ENCODE measurements at regions not wholly inside any gene's neighbourhood (a gene's known extent, or its start where the extent isn't known, plus 50 kb on each side); places are given as distances from the start of the nearest gene placed in this dataset.

- no peak overlapping the region for H2AFZ ChIP-seq
- no peak overlapping the region for H3K4me2 ChIP-seq
- H3K9me2 ChIP-seq (ENCODE audit: insufficient read depth): no peaks in the 10 kb centered on the region
- H3K36me3 ChIP-seq (ENCODE audit: low read depth): no peaks in the 10 kb centered on the region
- no peak overlapping the region for H3K4me3 ChIP-seq
- TF ChIP-seq EZH2 (IDR thresholded peaks at IDR 0.05; ENCODE audit: low read depth) (no peak), CTCF (conservative IDR thresholded peaks at IDR 0.05) (no peak)
- DNase-seq: no peak
- H3K79me2 ChIP-seq (ENCODE audit: low read depth): no peaks in the 10 kb centered on the region
- H3K27ac ChIP-seq: no peak overlapping the region
- H3K9me3 ChIP-seq (ENCODE audit: insufficient read depth, low read depth): no peaks in the 10 kb centered on the region
- peaks cover 91% of the 10 kb centered on the region for H3K27me3 ChIP-seq (ENCODE audit: insufficient read depth, low read depth)
- POLR2A ChIA-PET (ENCODE audit: unreplicated experiment): no interaction called here
- H3K4me1 ChIP-seq (replicated peaks; ENCODE audit: insufficient read depth): no peaks in the 10 kb centered on the region
- no peaks in the 10 kb centered on the region for H3F3A ChIP-seq (ENCODE audit: insufficient read depth, low read depth)
- intact Hi-C loops (cut with micrococcal nuclease; ENCODE audit: unreplicated experiment): no loop called here
- no peaks in the 10 kb centered on the region; the same call in 1 of the 2 replicates for H4K20me1 ChIP-seq (ENCODE audit: insufficient read depth)
- no TSS peak for BruUV-seq (replicated peaks)
- CTCF ChIA-PET: no interaction called here
Observed at GRCh38 chr5:2917524-2917923, 166.0 kb upstream of the IRX2 start.

GRCh38 chr5:2917093-2917492 is 165.6 kb upstream of the IRX2 start:
- no peaks in the 10 kb centered on the region for H3K9me2 ChIP-seq (ENCODE audit: insufficient read depth)
- no peaks in the 10 kb centered on the region for H3K36me3 ChIP-seq (ENCODE audit: low read depth)
- H3F3A ChIP-seq (ENCODE audit: insufficient read depth, low read depth): no peaks in the 10 kb centered on the region
- ChIA-PET POLR2A (ENCODE audit: unreplicated experiment) (no interaction called here), CTCF (no interaction called here)
- H3K9me3 ChIP-seq (ENCODE audit: insufficient read depth, low read depth): no peaks in the 10 kb centered on the region
- DNase-seq: no peak
- H2AFZ ChIP-seq: no peak overlapping the region
- no peak overlapping the region for H3K27ac ChIP-seq
- no peak overlapping the region for H3K4me2 ChIP-seq
- no peaks in the 10 kb centered on the region; the same call in 1 of the 2 replicates for H4K20me1 ChIP-seq (ENCODE audit: insufficient read depth)
- no peak for TF ChIP-seq EZH2 (IDR thresholded peaks at IDR 0.05; ENCODE audit: low read depth)
- TF ChIP-seq CTCF (conservative IDR thresholded peaks at IDR 0.05): no peak
- H3K27me3 ChIP-seq (ENCODE audit: insufficient read depth, low read depth): peaks cover 92% of the 10 kb centered on the region
- intact Hi-C loops (cut with micrococcal nuclease; ENCODE audit: unreplicated experiment): no loop called here
- H3K4me1 ChIP-seq (replicated peaks; ENCODE audit: insufficient read depth): no peaks in the 10 kb centered on the region
- no peaks in the 10 kb centered on the region for H3K79me2 ChIP-seq (ENCODE audit: low read depth)
- H3K4me3 ChIP-seq: no peak overlapping the region
- no TSS peak for BruUV-seq (replicated peaks)

GRCh38 chr5:2916076-2916682 is 164.7 kb upstream of the IRX2 start:
- BruUV-seq (replicated peaks): no TSS peak
- no peak overlapping the region for H3K27ac ChIP-seq

More at GRCh38 chr5:2916076-2916682, 164.7 kb upstream of the IRX2 start:
- ChIA-PET CTCF (no interaction called here), POLR2A (ENCODE audit: unreplicated experiment) (no interaction called here)
- Histone ChIP-seq H3K4me1 (replicated peaks; ENCODE audit: insufficient read depth) (no peaks in the 10 kb centered on the region), H3K4me2 (no peak overlapping the region), H3K79me2 (ENCODE audit: low read depth) (no peaks in the 10 kb centered on the region), H3K9me2 (ENCODE audit: insufficient read depth) (0 out of 2 replicates have a peak, but pooled peaks cover 4% of the 10 kb centered on the region), H4K20me1 (ENCODE audit: insufficient read depth) (peaks cover 3% of the 10 kb centered on the region; the same call in 1 of the 2 replicates), H3K4me3 (no peak overlapping the region), H2AFZ (no peak overlapping the region), H3F3A (ENCODE audit: insufficient read depth, low read depth) (no peaks in the 10 kb centered on the region), H3K9me3 (ENCODE audit: insufficient read depth, low read depth) (no peaks in the 10 kb centered on the region), H3K36me3 (ENCODE audit: low read depth) (no peaks in the 10 kb centered on the region), H3K27me3 (ENCODE audit: insufficient read depth, low read depth) (peaks cover 91% of the 10 kb centered on the region)
- DNase-seq: no peak
- TF ChIP-seq CTCF (conservative IDR thresholded peaks at IDR 0.05) (no peak), EZH2 (IDR thresholded peaks at IDR 0.05; ENCODE audit: low read depth) (no peak)
- intact Hi-C loops (cut with micrococcal nuclease; ENCODE audit: unreplicated experiment): no loop called here
